Thymus (tissue), 11 donors: ENCODE measurements at regions not wholly inside any gene's neighbourhood (a gene's known extent, or its start where the extent isn't known, plus 50 kb on each side); places are given as distances from the start of the nearest gene placed in this dataset.

Experiments used
- DNase-seq, 9 donors: peaks; one replicate each; pipeline ENCODE4 v3.0.0-alpha.2; 2013; ENCODE audit warnings: low spot score in 9 of 9, low read depth in 6 of 9, missing footprints in 1 of 9
- H3K27ac ChIP-seq, 2 donors: one replicate each; pipeline ENCODE4 v1.5.1; 2013; ENCODE audit warnings: control low read depth in 1 of 2, low read depth in 1 of 2, low read length in 1 of 2, mild to moderate bottlenecking in 1 of 2, moderate library complexity in 1 of 2
- H3K27me3 ChIP-seq, 2 donors: one replicate each; pipeline ENCODE4 v1.5.1; 2013; ENCODE audit warnings: low read length in 1 of 2; ENCODE audit not compliant: control insufficient read depth in 2 of 2, insufficient read depth in 1 of 2
- H3K36me3 ChIP-seq, 2 donors: one replicate each; pipeline ENCODE4 v1.5.1; 2013; ENCODE audit warnings: low read length in 1 of 2, mild to moderate bottlenecking in 1 of 2, moderate library complexity in 1 of 2; ENCODE audit not compliant: control insufficient read depth in 2 of 2, insufficient read depth in 2 of 2
- H3K4me1 ChIP-seq, 2 donors: one replicate each; pipeline ENCODE4 v1.5.1; 2013; ENCODE audit warnings: low read length in 2 of 2; ENCODE audit not compliant: control insufficient read depth in 2 of 2, insufficient read depth in 2 of 2
- H3K4me3 ChIP-seq, 2 donors: one replicate each; pipeline ENCODE4 v1.5.1; 2013; ENCODE audit warnings: low read length in 2 of 2, control low read depth in 1 of 2, mild to moderate bottlenecking in 1 of 2
- H3K9me3 ChIP-seq, 2 donors: one replicate each; pipeline ENCODE4 v1.5.1; 2013; ENCODE audit warnings: low read length in 1 of 2, mild to moderate bottlenecking in 1 of 2; ENCODE audit not compliant: control insufficient read depth in 2 of 2, insufficient read depth in 1 of 2
- WGBS: extraction: QIAGEN DNeasy Blood & Tissue Kit; methylation state at CpG from one replicate; pipeline ENCODE4 v1.1.7; 2013; 5-methylcytosine and 5-hydroxymethylcytosine counted together
- donor health status: healthy.

DNA sequence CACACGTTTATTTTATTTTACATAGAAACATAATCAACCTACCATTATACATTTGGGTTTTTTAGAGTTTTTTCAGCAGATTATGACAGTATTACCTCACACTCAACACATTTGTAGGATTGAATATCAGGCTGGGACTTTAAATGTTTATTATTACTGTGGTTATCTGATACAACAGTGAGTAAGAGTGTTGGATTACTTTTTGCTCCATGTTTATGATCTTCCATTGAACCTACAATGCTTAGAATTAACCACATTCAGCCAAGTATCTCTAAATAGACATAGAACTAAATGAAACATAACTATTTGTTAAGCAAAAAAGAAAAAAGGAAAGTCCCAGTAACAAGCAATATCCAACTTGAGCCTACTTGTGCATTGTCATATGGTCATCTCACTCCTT is 607.4 kb upstream of the PITX2 start:
- H3K27ac ChIP-seq: no peak overlapping the region
- H3K27me3 ChIP-seq: no peaks in the 10 kb centered on the region
- DNase-seq: no peak
- H3K4me1 ChIP-seq: no peaks in the 10 kb centered on the region
- no peak overlapping the region for H3K4me3 ChIP-seq
- WGBS: 47% methylated on average over 1 of the region's 1 CpG
- no peaks in the 10 kb centered on the region for H3K9me3 ChIP-seq
- no peaks in the 10 kb centered on the region for H3K36me3 ChIP-seq

DNA sequence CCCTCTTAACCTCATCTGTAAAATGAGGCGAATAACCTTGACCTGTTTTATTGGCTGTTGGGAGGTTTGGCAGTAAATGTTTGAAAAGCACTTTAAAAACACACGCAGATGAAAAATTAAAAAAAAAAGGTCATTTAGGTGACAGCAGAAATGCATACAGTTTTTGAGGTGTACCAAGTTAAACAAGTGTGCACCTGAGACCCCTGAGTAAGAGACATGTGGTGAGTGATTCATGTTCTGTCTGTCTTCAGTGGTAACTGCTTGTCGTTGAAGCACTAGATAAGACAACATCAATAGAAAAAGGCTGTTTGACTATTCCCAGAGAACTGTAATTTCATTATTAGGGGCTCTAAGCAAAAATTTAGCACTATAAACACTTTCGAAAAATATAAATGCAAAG is 608.4 kb upstream of the PITX2 start:
- Histone ChIP-seq H3K36me3 (no peaks in the 10 kb centered on the region), H3K27ac (no peak overlapping the region), H3K27me3 (no peaks in the 10 kb centered on the region), H3K4me1 (no peaks in the 10 kb centered on the region), H3K9me3 (no peaks in the 10 kb centered on the region), H3K4me3 (no peak overlapping the region)
- no peak for DNase-seq
- 86% methylated on average over 4 of the region's 4 CpGs for WGBS

GRCh38 chr4:111234939-111235338 is 612.1 kb upstream of the PITX2 start:
- no peak overlapping the region for H3K27ac ChIP-seq
- H3K4me3 ChIP-seq: no peak overlapping the region
- H3K9me3 ChIP-seq: no peaks in the 10 kb centered on the region
- H3K27me3 ChIP-seq: no peaks in the 10 kb centered on the region
- no peak for DNase-seq
- no peaks in the 10 kb centered on the region for H3K36me3 ChIP-seq
- WGBS: 80% methylated on average over 8 of the region's 8 CpGs
- H3K4me1 ChIP-seq: no peaks in the 10 kb centered on the region

GRCh38 chr4:111263836-111264235 is 641.0 kb upstream of the PITX2 start:
- Histone ChIP-seq H3K4me3 (no peak overlapping the region), H3K27me3 (no peaks in the 10 kb centered on the region), H3K36me3 (no peaks in the 10 kb centered on the region), H3K9me3 (no peaks in the 10 kb centered on the region), H3K27ac (no peak overlapping the region), H3K4me1 (no peaks in the 10 kb centered on the region)
- 87% methylated on average over 5 of the region's 5 CpGs for WGBS
- no peak for DNase-seq

- no peak for DNase-seq
- H3K4me3 ChIP-seq: no peak overlapping the region
- WGBS: 80% methylated on average over 5 of the region's 5 CpGs
- H3K4me1 ChIP-seq: no peaks in the 10 kb centered on the region
- H3K27me3 ChIP-seq: no peaks in the 10 kb centered on the region
- H3K27ac ChIP-seq: no peak overlapping the region
- no peaks in the 10 kb centered on the region for H3K9me3 ChIP-seq
- no peaks in the 10 kb centered on the region for H3K36me3 ChIP-seq
Observed at GRCh38 chr4:111266937-111267336, 644.1 kb upstream of the PITX2 start.

GRCh38 chr4:111267786-111268185 is 644.9 kb upstream of the PITX2 start:
- Histone ChIP-seq H3K27me3 (no peaks in the 10 kb centered on the region), H3K9me3 (no peaks in the 10 kb centered on the region), H3K27ac (no peak overlapping the region), H3K4me3 (no peak overlapping the region), H3K4me1 (no peaks in the 10 kb centered on the region), H3K36me3 (no peaks in the 10 kb centered on the region)
- no peak for DNase-seq
- WGBS: 91% methylated on average over 2 of the region's 2 CpGs

DNA sequence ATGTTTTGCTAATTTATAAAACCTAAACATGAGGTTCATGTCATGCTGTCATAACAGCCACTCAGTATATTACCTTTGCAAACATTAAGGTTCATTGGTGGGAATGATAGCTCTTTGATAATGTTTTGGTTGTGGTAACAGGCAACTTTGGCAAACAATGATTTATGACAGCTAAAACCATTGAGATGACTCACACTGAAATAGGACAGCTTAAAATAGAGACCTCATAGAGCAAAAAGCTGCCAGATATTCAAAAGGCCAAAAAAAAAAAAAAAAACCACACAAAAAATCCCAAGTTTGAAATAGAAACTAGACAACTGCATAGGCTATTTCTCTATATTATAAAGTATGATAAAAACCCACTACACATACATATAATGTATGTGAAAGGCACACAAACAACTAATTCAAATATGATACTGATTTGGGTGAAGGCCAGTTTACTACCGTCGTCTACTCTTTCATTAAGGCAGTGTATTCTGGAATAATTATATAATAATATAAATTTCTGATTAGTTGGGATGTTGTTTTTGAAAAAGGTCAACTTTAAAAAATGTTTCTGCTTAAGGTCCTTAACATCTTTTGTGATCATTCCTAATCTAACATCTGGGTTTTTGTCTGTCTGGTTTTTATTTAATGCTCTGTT is 646.0 kb upstream of the PITX2 start:
- H3K4me3 ChIP-seq: no peak overlapping the region
- WGBS: 97% methylated on average over 2 of the region's 2 CpGs

GRCh38 chr4:111269439-111269838 is 646.6 kb upstream of the PITX2 start:
- no peak for DNase-seq
- no peaks in the 10 kb centered on the region for H3K36me3 ChIP-seq
- H3K27ac ChIP-seq: no peak overlapping the region
- no peaks in the 10 kb centered on the region for H3K27me3 ChIP-seq
- 40% methylated on average over 2 of the region's 2 CpGs for WGBS
- no peaks in the 10 kb centered on the region for H3K4me1 ChIP-seq
- no peaks in the 10 kb centered on the region for H3K9me3 ChIP-seq
- no peak overlapping the region for H3K4me3 ChIP-seq

More for the DNA sequence above, 646.0 kb upstream of the PITX2 start:
- no peaks in the 10 kb centered on the region for H3K9me3 ChIP-seq
- H3K36me3 ChIP-seq: no peaks in the 10 kb centered on the region
- H3K4me1 ChIP-seq: no peaks in the 10 kb centered on the region
- DNase-seq: no peak
- H3K27ac ChIP-seq: no peak overlapping the region
- no peaks in the 10 kb centered on the region for H3K27me3 ChIP-seq

DNA sequence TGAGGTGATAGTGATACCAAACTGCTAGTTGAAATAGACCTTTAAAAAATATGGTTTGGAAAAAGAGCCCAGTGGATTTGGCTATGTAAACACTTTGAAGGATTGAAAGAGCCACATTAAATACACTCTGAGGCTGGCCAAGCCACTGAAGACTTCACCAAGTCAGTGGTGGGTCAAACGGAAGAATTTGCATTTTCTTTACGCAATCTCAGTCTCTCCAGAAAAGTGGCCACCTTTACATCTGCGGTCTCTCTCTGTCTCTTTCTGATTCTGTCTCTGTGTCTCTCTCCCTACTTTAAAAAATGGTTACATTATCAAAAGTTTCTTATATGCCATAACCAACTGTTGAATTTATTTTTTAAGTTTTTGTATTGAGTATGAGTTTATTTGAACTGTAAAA is 651.2 kb upstream of the PITX2 start:
- Histone ChIP-seq H3K27me3 (no peaks in the 10 kb centered on the region), H3K4me1 (no peaks in the 10 kb centered on the region), H3K27ac (no peak overlapping the region), H3K4me3 (no peak overlapping the region), H3K36me3 (no peaks in the 10 kb centered on the region), H3K9me3 (no peaks in the 10 kb centered on the region)
- DNase-seq: no peak
- WGBS: 93% methylated on average over 3 of the region's 3 CpGs

DNA sequence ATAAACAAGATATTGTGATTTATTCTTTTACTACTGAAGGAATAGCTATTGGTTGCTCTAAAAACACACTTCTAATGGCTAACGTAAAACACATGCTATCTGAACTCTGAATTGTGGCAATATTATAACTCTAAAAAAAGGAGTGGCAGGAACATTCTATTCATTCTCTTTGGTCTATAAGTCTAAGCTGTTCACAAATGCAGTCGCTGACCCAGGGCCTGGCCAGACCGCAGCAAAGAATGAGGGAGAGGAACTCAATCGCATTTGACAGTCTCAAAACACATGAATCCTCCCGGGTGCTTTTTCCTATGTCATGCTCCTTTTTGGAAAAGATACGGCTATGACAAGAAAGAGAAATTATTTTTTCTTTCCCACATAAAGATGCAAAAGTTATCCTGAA is 651.6 kb upstream of the PITX2 start:
- 90% methylated on average over 6 of the region's 6 CpGs for WGBS
- DNase-seq: no peak
- Histone ChIP-seq H3K4me1 (no peaks in the 10 kb centered on the region), H3K27ac (no peak overlapping the region), H3K9me3 (no peaks in the 10 kb centered on the region), H3K36me3 (no peaks in the 10 kb centered on the region), H3K27me3 (no peaks in the 10 kb centered on the region), H3K4me3 (no peak overlapping the region)
